HG03175 (cell line): ENCODE measurements at regions not wholly inside any gene's neighbourhood (a gene's known extent, or its start where the extent isn't known, plus 50 kb on each side); places are given as distances from the start of the nearest gene placed in this dataset.

ENCODE experiments used
- ATAC-seq: cut with Tn5 transposase; IDR thresholded peaks from one replicate; pipeline ENCODE4 v1.9.1; 2021; ENCODE audit warnings: mild to moderate bottlenecking, moderate library complexity; ENCODE audit not compliant: unreplicated experiment

- no peak for ATAC-seq
Measured at GRCh38 chr13:44199627-44200207, 173.9 kb upstream of the SERP2 start.

GRCh38 chr13:44206434-44206833, 167.2 kb upstream of the SERP2 start:
- no peak for ATAC-seq

GRCh38 chr13:44207476-44207875, 166.1 kb upstream of the SERP2 start:
- ATAC-seq: no peak

- ATAC-seq: no peak
Measured at GRCh38 chr13:44210525-44210924, 163.1 kb upstream of the SERP2 start.

GRCh38 chr13:44211286-44211685, 162.3 kb upstream of the SERP2 start:
- no peak for ATAC-seq

- no peak for ATAC-seq
Measured at GRCh38 chr13:44211704-44212346, 161.8 kb upstream of the SERP2 start.

- no peak for ATAC-seq
Measured at GRCh38 chr13:44212633-44213396, 160.8 kb upstream of the SERP2 start.

GRCh38 chr13:44218501-44219240, 155.0 kb upstream of the SERP2 start:
- no peak for ATAC-seq

DNA sequence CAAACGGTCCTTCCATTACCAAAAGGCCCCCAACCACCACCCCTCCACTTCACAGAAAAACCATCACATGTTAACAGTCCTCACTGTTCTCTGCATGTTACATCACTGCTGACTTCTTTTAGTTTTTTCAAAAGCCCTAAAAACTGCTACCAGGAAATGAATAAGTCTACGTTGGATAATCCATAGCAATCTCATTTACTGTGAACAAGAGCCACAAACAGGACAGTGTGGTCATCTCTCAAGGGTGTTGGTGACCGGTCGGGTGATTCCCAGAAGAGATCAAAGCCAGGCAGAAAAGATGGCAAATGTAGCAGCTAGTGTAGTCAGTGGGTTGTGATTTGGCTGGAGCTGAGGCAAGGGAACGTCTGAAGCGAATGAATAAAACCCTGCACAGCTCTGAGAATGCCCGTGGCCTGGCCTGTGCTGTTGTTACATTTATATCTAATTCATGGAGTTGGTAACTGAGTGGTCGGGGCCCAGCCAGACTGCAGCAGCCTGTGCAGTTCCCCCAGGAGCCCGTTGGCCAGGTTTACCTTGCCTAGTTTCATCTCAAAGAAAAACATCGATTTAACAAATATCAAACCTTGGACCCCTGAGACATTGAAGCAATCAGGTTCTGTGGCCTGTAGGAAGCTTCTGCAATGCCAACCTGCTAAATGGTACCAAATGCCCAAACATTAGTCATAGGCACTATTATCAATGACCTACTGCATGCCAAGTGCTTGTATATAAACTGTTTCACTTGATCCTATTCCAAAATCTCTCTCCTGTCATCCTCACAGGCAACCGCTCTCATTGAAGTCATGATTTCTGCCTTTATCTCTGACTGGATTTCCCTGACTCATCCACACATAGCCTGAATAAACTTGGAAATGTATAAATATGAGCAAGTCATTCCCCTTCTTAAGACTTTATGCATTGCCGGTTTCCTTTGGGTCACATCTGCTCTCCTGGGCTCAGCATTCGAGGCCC, 153.8 kb upstream of the SERP2 start:
- no peak for ATAC-seq

- no peak for ATAC-seq
Measured at GRCh38 chr13:44220948-44221347, 152.7 kb upstream of the SERP2 start.

GRCh38 chr13:44221657-44222056, 152.0 kb upstream of the SERP2 start:
- ATAC-seq: no peak

GRCh38 chr13:44223770-44224444, 149.7 kb upstream of the SERP2 start:
- no peak for ATAC-seq

DNA sequence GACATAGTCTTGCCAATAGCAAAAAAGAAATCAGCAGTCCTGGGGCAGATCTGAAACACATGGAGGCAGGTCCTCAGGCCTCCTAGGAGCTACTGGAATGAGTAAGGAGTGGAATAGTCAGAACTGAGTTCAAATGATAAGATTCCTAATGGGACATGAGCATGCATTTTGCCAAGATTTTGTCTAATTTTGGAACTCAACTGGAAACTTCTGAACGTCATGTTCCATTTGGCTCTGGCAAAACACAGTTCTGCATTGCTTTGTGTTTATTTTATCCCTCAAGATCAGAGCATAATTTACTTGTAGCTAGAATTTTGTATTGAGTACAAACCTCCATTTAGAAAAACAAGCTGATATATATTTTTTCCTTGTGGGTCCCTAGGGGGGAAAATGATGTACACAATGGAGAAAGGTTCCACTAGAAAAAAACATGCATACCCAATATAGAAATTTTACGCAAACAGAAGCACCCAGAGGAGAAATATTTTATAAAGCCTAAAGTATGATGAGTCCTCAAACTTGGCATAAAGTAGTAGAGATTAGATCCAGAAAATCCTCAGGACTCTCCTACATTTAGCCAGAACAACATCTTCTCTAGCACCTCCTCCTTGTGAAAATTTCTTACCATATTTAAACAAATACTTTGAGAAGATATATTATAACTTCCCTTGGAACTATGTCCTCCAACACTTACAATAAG, 149.0 kb upstream of the SERP2 start:
- ATAC-seq: no peak

GRCh38 chr13:44229371-44230030, 144.1 kb upstream of the SERP2 start:
- no peak for ATAC-seq

GRCh38 chr13:44230071-44230470, 143.6 kb upstream of the SERP2 start:
- ATAC-seq: no peak

- no peak for ATAC-seq
Measured at GRCh38 chr13:44230736-44231135, 142.9 kb upstream of the SERP2 start.

DNA sequence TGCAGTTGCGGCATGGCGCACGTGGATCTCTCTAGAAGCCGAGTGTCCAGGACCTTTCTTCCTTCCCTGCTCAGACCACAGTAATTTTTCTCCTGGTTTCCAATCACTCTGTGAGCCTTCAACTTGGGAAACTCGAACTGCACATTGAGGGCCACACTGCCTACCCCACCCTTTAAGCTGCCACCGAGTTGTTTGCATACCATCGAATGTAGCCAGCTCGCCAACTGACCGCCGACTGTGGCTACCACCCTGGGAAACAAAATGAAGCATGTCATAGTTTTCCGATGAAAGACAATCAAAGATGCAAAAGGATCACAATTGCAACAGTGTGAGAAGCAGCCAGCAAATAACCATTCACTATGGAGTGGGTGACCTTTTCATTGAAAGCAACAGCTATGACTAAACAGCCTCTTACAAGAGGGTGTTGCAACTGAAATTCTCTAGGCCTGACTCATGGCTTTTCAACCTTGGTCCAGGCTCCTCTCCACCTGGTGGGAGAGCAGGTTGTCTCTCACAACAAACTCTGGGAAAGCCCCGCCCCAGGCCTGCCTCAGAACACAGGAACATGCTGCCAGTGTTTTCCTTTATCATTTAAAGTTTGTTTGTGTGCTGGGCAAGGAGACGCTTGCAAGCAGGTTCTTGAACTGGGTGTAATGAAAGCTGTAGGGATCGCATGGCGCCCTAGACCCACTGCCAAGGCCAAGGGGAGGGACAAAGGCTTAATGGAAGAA, 141.7 kb upstream of the SERP2 start:
- ATAC-seq: no peak

DNA sequence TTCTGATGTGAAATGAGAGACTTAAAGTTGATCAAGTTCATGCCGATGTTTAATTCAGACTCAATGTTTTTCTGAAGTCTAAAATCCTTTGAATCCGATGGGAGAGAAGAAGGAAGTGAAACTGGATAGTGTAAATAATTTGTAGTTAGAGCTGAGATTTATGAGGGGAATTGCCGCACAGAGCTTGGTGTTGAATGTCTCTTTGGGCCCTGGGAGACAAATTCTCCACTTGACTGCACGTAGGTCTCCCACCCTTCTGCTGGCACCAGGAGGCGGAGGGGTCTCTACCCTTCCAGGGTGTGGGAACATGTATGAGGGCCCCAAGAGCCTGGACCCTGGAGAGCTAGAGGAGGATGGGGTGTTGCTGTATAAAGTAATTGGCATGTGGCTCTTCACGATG, 140.8 kb upstream of the SERP2 start:
- ATAC-seq: no peak
